GM12865 (cell line): ENCODE measurements at regions not wholly inside any gene's neighbourhood (a gene's known extent, or its start where the extent isn't known, plus 50 kb on each side); places are given as distances from the start of the nearest gene placed in this dataset.

Source experiments
- DNase-seq: peaks from one replicate; pipeline ENCODE4 v3.0.0; 2010; ENCODE audit warnings: low read depth
- H3K4me3 ChIP-seq: 2 replicates; pipeline ENCODE4 v1.5.1; 2011; ENCODE audit warnings: mild to moderate bottlenecking, low read depth, low read length, control low read depth
- TF ChIP-seq, protein P1 (sequence below): IDR thresholded peaks from 2 replicates; pipeline ENCODE4 v1.5.1; 2011; ENCODE audit warnings: low read length, control low read depth, low read depth, inconsistent platforms; ENCODE audit not compliant: insufficient read depth; ENCODE audit errors: missing control alignments

DNA sequence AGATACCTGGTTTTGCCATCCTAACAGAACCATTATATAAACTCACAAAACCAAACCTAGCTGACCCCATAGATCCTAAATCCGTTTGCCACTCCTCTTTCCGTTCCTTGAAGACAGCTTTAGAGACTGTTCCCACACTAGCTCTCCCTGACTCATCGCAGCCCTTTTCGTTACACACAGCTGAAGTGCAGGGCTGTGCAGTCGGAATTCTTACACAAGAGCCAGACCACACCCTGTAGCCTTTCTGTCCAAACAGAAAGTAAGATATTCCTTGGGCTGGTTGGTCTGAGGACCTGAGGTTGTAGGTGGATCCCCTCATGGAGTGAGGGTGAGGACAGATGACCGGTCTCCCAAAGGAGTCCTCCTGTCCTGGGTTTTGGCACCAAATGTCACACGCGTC, 56.7 kb upstream of the NAA35 start:
- H3K4me3 ChIP-seq, result no peak overlapping the region
- TF ChIP-seq, protein P1, sequence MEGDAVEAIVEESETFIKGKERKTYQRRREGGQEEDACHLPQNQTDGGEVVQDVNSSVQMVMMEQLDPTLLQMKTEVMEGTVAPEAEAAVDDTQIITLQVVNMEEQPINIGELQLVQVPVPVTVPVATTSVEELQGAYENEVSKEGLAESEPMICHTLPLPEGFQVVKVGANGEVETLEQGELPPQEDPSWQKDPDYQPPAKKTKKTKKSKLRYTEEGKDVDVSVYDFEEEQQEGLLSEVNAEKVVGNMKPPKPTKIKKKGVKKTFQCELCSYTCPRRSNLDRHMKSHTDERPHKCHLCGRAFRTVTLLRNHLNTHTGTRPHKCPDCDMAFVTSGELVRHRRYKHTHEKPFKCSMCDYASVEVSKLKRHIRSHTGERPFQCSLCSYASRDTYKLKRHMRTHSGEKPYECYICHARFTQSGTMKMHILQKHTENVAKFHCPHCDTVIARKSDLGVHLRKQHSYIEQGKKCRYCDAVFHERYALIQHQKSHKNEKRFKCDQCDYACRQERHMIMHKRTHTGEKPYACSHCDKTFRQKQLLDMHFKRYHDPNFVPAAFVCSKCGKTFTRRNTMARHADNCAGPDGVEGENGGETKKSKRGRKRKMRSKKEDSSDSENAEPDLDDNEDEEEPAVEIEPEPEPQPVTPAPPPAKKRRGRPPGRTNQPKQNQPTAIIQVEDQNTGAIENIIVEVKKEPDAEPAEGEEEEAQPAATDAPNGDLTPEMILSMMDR, result no peak
- no peak for DNase-seq

DNA sequence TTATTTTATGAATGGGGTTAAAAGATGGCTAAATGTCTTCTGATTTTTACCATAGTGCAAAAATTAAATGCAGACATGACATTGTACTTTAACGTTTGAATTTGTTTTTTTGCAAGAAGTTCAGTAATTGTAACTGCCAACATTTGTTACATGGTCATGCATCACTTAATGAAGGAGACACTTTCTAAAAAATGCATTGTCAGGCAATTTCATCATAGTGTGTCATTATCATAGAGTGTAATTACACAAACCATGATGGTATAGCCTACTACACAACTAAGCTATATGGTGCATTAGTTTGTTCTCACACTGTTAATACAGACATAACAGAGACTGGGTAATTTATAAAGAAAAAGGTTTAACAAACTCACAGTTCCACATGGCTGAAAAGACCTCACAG, 50.0 kb upstream of the NAA35 start:
- DNase-seq, result no peak
- TF ChIP-seq, protein P1, result no peak
- no peak overlapping the region for H3K4me3 ChIP-seq
